ENCODE measurements at regions not wholly inside any gene's neighbourhood (a gene's known extent, or its start where the extent isn't known, plus 50 kb on each side); places are given as distances from the start of the nearest gene placed in this dataset.

GRCh38 chr1:60764489-60764888 is 317.9 kb upstream of the NFIA start:
- intact Hi-C loops (cut with micrococcal nuclease) = no loop called here
- Mint-ChIP-seq H3K27me3 (ENCODE audit: low read depth) (peaks cover 2% of the 10 kb centered on the region), H3K27ac (no peak overlapping the region)

GRCh38 chr1:60763741-60764140 is 318.6 kb upstream of the NFIA start:
- Mint-ChIP-seq H3K27me3 (ENCODE audit: low read depth) (peaks cover 2% of the 10 kb centered on the region), H3K4me1 (ENCODE audit: low read depth) (no peaks in the 10 kb centered on the region), H3K9me3 (no peaks in the 10 kb centered on the region), H3K36me3 (ENCODE audit: low read depth) (no peaks in the 10 kb centered on the region), H3K27ac (no peak overlapping the region), H3K4me3 (no peak overlapping the region)
- DNase-seq = no peak
- CTCF ChIA-PET = interaction anchor here (0.7 kb wide), 1 partner anchor 286 kb away, joined by 3 read pairs; no protein-coding TSS in a partner anchor
- intact Hi-C loops (cut with micrococcal nuclease) = no loop called here

More at GRCh38 chr1:60764489-60764888, 317.9 kb upstream of the NFIA start:
- H3K36me3 Mint-ChIP-seq (ENCODE audit: low read depth) = no peaks in the 10 kb centered on the region
- H3K9me3 Mint-ChIP-seq = no peaks in the 10 kb centered on the region
- CTCF ChIA-PET = interaction anchor here (1.2 kb wide), 1 partner anchor 12 kb away, joined by 3 read pairs; no protein-coding TSS in a partner anchor
- H3K4me3 Mint-ChIP-seq = no peak overlapping the region
- no peak for DNase-seq
- no peaks in the 10 kb centered on the region for H3K4me1 Mint-ChIP-seq (ENCODE audit: low read depth)

GRCh38 chr1:60762911-60763310 is 319.4 kb upstream of the NFIA start:
- Mint-ChIP-seq H3K4me3 (no peak overlapping the region), H3K27me3 (ENCODE audit: low read depth) (peaks cover 2% of the 10 kb centered on the region), H3K9me3 (no peaks in the 10 kb centered on the region), H3K36me3 (ENCODE audit: low read depth) (no peaks in the 10 kb centered on the region), H3K4me1 (ENCODE audit: low read depth) (no peaks in the 10 kb centered on the region), H3K27ac (no peak overlapping the region)
- no peak for DNase-seq
- CTCF ChIA-PET = interaction anchor here (0.7 kb wide), 1 partner anchor 287 kb away, joined by 3 read pairs; no protein-coding TSS in a partner anchor
- intact Hi-C loops (cut with micrococcal nuclease) = no loop called here

- Mint-ChIP-seq H3K4me1 (ENCODE audit: low read depth) (no peaks in the 10 kb centered on the region), H3K9me3 (no peaks in the 10 kb centered on the region), H3K27ac (no peak overlapping the region), H3K36me3 (ENCODE audit: low read depth) (no peaks in the 10 kb centered on the region), H3K4me3 (no peak overlapping the region), H3K27me3 (ENCODE audit: low read depth) (peaks cover 2% of the 10 kb centered on the region)
- CTCF ChIA-PET = no interaction called here
- no peak for DNase-seq
- intact Hi-C loops (cut with micrococcal nuclease) = no loop called here
These were observed 320.2 kb upstream of the NFIA start for GRCh38 chr1:60762176-60762575.

DNA sequence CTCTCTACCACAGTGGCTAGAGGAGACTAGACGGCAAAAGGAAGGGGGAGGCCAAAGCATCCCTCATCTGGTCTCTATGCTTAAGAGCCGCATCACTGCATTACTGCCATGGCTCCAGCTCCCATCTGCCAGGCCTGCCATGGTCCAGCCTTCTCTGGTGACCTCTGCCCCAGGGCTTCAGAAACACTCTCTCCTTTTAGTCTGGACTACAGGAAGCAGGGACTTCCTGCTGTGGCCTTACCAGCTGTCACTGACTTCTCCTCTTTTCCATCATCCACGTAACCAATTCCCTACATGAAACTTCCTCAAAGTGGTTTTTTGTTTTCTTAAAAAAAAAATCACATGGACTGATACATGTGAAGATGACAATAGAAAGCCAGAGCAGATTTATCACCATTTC is 323.1 kb upstream of the NFIA start:
- intact Hi-C loops (cut with micrococcal nuclease) = no loop called here
- no peak overlapping the region for H3K4me3 Mint-ChIP-seq
- H3K36me3 Mint-ChIP-seq (ENCODE audit: low read depth) = no peaks in the 10 kb centered on the region
- peaks cover 2% of the 10 kb centered on the region for H3K27me3 Mint-ChIP-seq (ENCODE audit: low read depth)
- DNase-seq = no peak
- CTCF ChIA-PET = interaction anchor here (0.6 kb wide), 1 partner anchor 455 kb away, joined by 3 read pairs; no protein-coding TSS in a partner anchor
- no peaks in the 10 kb centered on the region for H3K9me3 Mint-ChIP-seq
- no peaks in the 10 kb centered on the region for H3K4me1 Mint-ChIP-seq (ENCODE audit: low read depth)
- no peak overlapping the region for H3K27ac Mint-ChIP-seq

GRCh38 chr1:60757485-60757884 is 324.9 kb upstream of the NFIA start:
- Mint-ChIP-seq H3K4me3 (no peak overlapping the region), H3K9me3 (no peaks in the 10 kb centered on the region), H3K4me1 (ENCODE audit: low read depth) (no peaks in the 10 kb centered on the region), H3K36me3 (ENCODE audit: low read depth) (no peaks in the 10 kb centered on the region), H3K27me3 (ENCODE audit: low read depth) (no peaks in the 10 kb centered on the region), H3K27ac (no peak overlapping the region)
- CTCF ChIA-PET = no interaction called here
- DNase-seq = no peak
- intact Hi-C loops (cut with micrococcal nuclease) = no loop called here

- H3K9me3 Mint-ChIP-seq = no peaks in the 10 kb centered on the region
- peaks cover 3% of the 10 kb centered on the region for H3K27me3 Mint-ChIP-seq (ENCODE audit: low read depth)
- CTCF ChIA-PET = no interaction called here
These were observed 329.1 kb upstream of the NFIA start for GRCh38 chr1:60753036-60753900.

GRCh38 chr1:60751306-60751705 is 331.1 kb upstream of the NFIA start:
- no peak for DNase-seq
- H3K9me3 Mint-ChIP-seq = no peaks in the 10 kb centered on the region
- peaks cover 3% of the 10 kb centered on the region for H3K27me3 Mint-ChIP-seq (ENCODE audit: low read depth)
- CTCF ChIA-PET = no interaction called here
- no peaks in the 10 kb centered on the region for H3K4me1 Mint-ChIP-seq (ENCODE audit: low read depth)
- no peak overlapping the region for H3K4me3 Mint-ChIP-seq
- intact Hi-C loops (cut with micrococcal nuclease) = no loop called here
- no peaks in the 10 kb centered on the region for H3K36me3 Mint-ChIP-seq (ENCODE audit: low read depth)
- no peak overlapping the region for H3K27ac Mint-ChIP-seq

More at GRCh38 chr1:60753036-60753900, 329.1 kb upstream of the NFIA start:
- intact Hi-C loops (cut with micrococcal nuclease) = no loop called here
- Mint-ChIP-seq H3K4me3 (no peak overlapping the region), H3K4me1 (ENCODE audit: low read depth) (no peaks in the 10 kb centered on the region), H3K27ac (no peak overlapping the region), H3K36me3 (ENCODE audit: low read depth) (no peaks in the 10 kb centered on the region)
- no peak for DNase-seq

DNA sequence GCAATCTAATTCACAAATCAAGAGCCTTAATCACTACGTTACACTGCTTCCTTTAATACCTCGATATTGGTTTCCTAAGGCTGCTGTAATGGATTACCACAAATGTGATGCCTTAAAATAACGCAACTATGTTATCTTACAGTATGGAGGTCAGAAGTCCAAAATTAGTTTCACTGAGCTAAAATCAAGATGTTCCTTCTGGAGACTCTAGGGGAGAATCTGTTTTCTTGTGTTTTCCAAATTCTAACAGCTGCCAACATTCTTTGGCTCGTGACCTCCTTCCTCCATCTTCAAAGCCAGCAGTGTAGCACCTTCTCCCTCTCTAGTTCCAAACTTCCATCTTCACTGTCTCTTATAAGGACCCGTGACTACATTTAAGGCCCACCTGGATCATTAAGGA is 335.0 kb upstream of the NFIA start:
- no peaks in the 10 kb centered on the region for H3K4me1 Mint-ChIP-seq (ENCODE audit: low read depth)
- H3K9me3 Mint-ChIP-seq = no peaks in the 10 kb centered on the region
- H3K27me3 Mint-ChIP-seq (ENCODE audit: low read depth) = peaks cover 3% of the 10 kb centered on the region
- CTCF ChIA-PET = no interaction called here
- H3K27ac Mint-ChIP-seq = no peak overlapping the region
- no peak overlapping the region for H3K4me3 Mint-ChIP-seq
- DNase-seq = no peak
- H3K36me3 Mint-ChIP-seq (ENCODE audit: low read depth) = no peaks in the 10 kb centered on the region
- intact Hi-C loops (cut with micrococcal nuclease) = no loop called here

DNA sequence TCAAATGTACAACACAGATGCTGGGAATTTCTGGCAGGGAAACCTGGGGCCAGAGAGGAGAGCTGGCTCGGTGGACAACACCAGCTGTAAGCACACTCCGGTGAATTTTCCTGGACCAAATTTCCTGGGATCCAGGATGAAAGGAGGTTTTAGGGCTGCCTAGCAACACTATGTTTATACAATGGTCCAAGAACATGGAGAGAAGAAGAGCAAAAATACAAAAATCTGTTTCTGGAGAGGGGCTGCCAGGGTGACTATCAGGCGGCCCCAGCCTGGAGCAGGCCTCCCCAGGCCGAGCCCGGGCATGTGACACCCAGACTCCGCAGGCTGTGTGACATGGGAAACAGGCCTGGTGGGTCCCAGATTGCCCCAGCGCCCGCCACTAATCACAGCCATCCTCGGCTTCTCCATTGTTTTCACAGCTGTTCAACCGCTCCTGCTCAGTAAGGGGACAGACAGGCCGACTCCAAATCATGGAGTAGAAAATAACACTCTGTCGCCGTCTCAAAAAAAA is 336.0 kb upstream of the NFIA start:
- no peaks in the 10 kb centered on the region for H3K36me3 Mint-ChIP-seq (ENCODE audit: low read depth)
- no peaks in the 10 kb centered on the region for H3K4me1 Mint-ChIP-seq (ENCODE audit: low read depth)
- no peak overlapping the region for H3K4me3 Mint-ChIP-seq
- no peaks in the 10 kb centered on the region for H3K9me3 Mint-ChIP-seq
- no peak overlapping the region for H3K27ac Mint-ChIP-seq
- intact Hi-C loops (cut with micrococcal nuclease) = no loop called here
- H3K27me3 Mint-ChIP-seq (ENCODE audit: low read depth) = peaks cover 3% of the 10 kb centered on the region
- CTCF ChIA-PET = no interaction called here
- no peak for DNase-seq

- no peak overlapping the region for H3K4me3 Mint-ChIP-seq
- H3K27me3 Mint-ChIP-seq (ENCODE audit: low read depth) = no peaks in the 10 kb centered on the region
- intact Hi-C loops (cut with micrococcal nuclease) = no loop called here
- no peaks in the 10 kb centered on the region for H3K36me3 Mint-ChIP-seq (ENCODE audit: low read depth)
- CTCF ChIA-PET = no interaction called here
- no peaks in the 10 kb centered on the region for H3K9me3 Mint-ChIP-seq
- H3K4me1 Mint-ChIP-seq (ENCODE audit: low read depth) = no peaks in the 10 kb centered on the region
- no peak for DNase-seq
- H3K27ac Mint-ChIP-seq = no peak overlapping the region
These were observed 336.9 kb upstream of the NFIA start for GRCh38 chr1:60745484-60745883.

DNA sequence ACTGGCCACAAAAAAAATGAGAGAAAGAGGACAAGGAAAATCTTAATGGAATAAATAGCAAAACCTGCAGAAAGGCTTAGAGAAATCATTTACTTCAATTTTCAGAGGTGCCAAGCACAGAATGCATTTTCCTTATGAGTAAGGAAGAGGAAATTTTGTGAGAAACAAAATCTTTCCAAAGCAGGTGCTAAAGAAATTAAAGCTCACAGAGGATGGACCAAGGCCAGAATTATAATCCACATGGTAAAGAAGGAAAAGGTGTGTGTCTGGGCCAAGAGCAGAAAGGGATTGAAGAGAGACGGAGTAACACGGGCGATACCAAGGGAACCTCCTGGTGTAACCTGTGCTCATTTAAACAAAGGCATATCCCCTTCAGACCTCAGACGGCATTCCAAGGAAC is 340.0 kb upstream of the NFIA start:
- Mint-ChIP-seq H3K36me3 (ENCODE audit: low read depth) (no peaks in the 10 kb centered on the region), H3K27ac (no peak overlapping the region), H3K9me3 (no peaks in the 10 kb centered on the region), H3K4me1 (ENCODE audit: low read depth) (no peaks in the 10 kb centered on the region), H3K27me3 (ENCODE audit: low read depth) (no peaks in the 10 kb centered on the region), H3K4me3 (no peak overlapping the region)
- DNase-seq = no peak
- intact Hi-C loops (cut with micrococcal nuclease) = no loop called here
- CTCF ChIA-PET = no interaction called here

GRCh38 chr1:60740154-60740553 is 342.2 kb upstream of the NFIA start:
- no peaks in the 10 kb centered on the region for H3K9me3 Mint-ChIP-seq
- H3K4me3 Mint-ChIP-seq = no peak overlapping the region
- DNase-seq = no peak
- H3K4me1 Mint-ChIP-seq (ENCODE audit: low read depth) = no peaks in the 10 kb centered on the region
- CTCF ChIA-PET = no interaction called here
- no peaks in the 10 kb centered on the region for H3K36me3 Mint-ChIP-seq (ENCODE audit: low read depth)
- no peaks in the 10 kb centered on the region for H3K27me3 Mint-ChIP-seq (ENCODE audit: low read depth)
- H3K27ac Mint-ChIP-seq = no peak overlapping the region
- intact Hi-C loops (cut with micrococcal nuclease) = no loop called here

All from activated naive CD4-positive, alpha-beta T cell treated with anti-CD3 and anti-CD28 coated beads for 36 hours (primary cell).